NOMO-1 (cell line): ENCODE measurements at regions not wholly inside any gene's neighbourhood (a gene's known extent, or its start where the extent isn't known, plus 50 kb on each side); places are given as distances from the start of the nearest gene placed in this dataset.
A peak's percentile ranks its signal among the peaks of the same experiment; 100 is the strongest.

ENCODE experiments used
- DNase-seq, 2 experiments: peaks; one replicate each; lab custom pipeline; 2025; ENCODE audit not compliant: unreplicated experiment in 2 of 2; lab: John Stamatoyannopoulos, UW

DNA sequence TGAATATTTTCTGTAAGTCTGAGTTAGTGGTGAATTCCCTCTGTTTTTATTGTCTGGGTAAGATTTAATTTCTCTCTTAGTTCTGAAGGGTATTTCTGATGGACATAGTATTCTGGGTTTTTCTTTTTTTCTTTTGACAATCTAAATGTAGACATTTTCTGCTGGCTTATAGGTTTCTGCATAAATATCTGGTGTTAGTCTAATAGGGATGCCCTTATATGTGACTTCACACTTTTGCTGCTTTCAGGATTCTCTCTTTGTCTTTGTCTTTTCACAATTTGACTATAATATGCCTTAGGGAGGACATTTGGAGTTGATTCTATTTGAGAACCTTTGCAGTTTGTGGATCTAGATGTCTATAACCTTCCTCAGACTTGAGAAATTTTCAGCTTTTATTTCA is 667.2 kb downstream of the EPHA7 start:
- no peak for DNase-seq

DNA sequence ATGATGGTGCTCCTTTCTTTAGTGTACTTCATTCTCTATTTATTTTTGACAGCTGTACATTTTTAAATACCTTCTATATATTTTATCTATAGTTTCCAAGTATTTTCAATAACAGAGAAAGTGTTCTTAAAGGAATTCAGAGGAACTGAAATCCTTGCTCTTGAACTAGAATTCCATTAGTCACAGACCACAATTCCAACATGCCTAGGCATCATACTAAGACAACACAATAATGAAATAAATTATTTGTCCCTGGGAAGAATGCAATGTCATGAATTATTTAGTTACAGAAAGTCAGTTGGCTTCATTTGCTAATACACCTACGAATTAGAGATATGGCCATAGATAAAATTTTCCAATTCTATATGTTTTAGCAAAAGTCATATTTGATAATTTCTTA is 671.2 kb downstream of the EPHA7 start:
- no peak for DNase-seq

DNA sequence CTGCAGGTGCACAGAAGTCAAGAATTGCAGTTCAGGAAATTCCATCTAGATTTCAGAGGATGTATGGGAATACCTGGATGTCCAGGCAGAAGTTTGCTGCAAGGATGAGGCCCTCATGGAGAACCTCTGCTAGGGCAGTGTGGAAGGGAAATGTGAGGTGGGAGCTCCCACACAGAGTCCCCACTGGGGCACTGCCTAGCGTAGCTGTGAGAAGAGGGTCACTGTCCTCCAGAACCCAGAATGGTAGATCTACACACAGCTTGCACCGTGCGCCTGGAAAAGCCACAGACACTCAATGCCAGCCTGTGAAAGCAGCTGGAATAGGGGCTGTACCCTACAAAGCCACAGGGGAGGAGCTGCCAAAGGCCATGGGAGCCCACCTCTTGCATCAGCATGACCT is 681.4 kb downstream of the EPHA7 start:
- no peak for DNase-seq

DNA sequence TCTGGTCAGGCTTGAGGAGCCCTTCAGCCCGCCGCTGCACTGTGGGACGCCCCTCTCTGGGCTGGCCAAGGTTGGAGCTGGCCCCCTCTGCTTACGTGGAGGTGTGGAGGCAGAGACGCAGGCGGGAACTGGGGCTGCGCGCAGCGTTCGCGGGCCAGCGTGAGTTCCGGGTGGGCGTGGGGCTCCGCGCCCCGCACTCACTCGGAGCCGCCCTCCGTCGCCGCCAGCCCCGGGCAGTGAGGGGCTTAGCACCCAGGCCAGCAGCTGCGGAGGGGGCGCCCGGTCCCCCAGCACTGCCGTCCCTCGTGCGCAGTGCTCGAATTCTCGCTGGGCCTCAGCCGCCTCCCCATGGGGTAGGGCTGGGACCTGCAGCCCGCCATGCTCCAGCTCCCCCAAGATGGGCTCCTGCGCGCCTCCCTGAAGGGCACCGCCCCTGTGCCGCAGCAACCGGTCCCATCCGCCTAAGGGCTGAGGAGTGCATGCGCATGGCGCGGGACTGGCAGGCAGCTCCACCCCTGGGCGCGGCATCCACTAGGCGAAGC is 695.9 kb downstream of the EPHA7 start:
- no peak for DNase-seq

DNA sequence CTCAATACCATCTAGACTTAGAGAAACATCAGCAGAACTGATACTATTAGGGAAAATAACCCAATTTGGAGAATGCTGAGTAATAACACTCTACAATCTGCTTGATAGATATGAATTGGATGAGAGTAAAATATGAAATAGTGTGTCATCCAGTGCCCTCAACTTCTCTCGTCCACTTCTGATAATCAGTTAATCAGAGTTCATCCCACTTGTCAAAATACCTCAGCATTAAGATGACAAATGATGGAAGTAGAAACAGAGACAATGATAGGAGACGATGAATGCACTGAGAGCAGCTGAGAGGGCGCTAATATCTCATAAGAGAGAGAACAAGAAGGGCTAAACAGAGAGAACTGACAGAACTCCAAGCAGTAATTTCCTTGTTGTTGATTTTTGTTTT is 699.6 kb downstream of the EPHA7 start:
- DNase-seq, result no peak

DNA sequence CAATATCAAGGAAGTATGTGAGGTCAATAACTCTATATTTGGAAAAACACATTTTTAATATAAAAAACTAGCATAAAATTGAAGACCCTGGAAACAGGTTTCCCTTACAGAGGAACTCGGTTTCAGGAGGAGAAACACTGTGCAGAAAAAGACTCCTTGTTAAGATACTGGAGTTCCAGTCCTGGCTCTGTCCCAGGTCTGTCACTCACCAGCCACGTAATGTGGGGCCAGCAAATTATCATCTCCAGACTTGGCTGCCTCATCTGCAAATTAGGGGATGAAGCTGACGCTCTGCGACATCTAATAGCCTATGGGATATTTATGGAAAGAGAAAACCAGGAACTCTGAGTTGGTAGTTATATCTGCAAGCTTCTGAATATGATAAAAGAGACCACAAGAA is 702.7 kb downstream of the EPHA7 start:
- no peak for DNase-seq

DNA sequence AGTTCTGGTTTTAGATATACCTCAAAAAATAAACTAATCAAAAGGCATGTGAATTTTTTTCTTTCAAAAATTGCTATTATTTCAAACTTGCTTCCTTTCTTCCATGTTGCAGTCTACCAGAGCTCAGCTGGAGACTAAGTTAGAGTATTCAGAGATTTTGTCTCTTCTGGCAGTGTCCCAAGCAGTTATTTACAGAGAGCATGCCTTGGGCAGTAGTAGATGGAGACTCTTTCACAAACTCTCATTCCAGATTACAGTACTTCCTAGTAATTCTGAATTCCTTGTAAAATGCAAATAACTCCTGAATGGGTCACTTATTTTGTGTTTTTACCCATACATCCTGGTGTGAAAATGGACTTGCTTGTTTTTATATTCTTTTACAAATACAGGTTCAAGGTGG is 703.4 kb downstream of the EPHA7 start:
- no peak for DNase-seq

DNA sequence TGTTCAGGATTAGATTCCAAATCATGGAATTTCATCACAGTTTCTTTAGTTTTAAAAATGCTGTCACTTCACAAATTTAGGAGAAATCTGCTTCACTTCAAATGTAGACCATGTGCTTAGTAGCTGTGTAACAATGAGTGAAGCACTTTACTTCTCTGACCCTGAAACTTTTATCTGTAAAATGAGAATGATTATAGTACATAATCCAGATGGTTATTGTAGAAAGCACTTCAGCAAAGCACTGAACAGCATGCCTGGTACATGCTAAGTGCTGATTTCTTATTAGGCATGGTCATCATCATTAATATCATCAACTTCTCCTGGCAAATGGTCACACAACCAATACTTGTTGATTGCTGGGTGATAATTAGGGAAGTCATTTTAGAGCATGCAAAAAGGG is 705.0 kb downstream of the EPHA7 start:
- DNase-seq, result no peak

DNA sequence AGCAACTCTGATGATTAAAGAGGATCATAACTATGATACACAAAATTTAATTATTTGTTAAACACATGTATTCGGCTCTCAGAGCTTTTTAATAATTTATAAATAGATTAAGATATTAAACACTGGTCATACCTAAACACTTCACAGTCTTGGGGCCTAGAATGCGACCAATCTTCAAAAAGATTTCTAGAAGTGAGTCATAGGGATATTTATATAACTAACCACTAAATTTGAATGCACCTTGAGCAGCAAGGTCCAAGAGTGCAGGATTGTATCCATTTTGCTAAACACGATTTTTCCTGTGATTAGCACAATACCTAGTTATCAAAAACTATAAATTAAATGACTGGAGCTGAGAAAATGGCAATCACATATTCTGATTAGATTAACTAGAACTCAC is 709.3 kb downstream of the EPHA7 start:
- no peak for DNase-seq

DNA sequence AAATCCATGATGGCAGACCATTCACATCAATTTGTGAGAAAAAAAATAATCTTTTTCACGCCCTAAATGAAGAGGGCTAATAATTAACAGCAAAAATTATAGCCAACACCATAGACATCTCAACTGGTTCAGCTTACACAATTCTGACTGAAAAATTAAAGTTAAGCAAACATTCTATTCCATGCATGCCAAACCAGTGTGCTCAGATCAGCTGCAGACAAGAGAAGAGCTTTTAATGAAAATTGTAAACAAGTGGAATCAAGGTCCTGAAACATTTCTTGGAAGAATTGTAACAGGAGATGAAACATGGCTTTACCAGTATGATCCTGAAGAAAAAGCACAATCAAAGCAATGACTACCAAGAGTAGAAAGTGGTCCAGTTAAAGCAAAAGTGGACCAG is 710.4 kb downstream of the EPHA7 start:
- DNase-seq, result no peak

DNA sequence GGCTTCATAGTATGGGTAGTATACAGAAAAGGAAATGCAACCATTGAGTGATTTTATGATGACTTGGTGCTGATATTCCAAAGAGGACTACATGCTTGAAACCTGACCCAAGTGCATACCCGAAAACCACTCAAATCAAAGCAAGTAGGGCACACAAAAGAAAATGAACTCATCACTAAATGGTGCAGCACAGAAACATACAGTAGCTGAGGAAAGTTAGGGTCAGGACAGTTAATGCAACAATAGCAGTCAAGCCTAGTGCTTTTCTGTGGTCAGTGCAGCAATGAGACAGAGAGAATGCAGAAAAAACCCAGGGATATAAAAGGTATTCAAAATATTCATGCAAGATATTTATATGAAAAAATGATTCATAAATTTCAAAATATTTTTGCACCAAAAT is 711.1 kb downstream of the EPHA7 start:
- DNase-seq, result no peak

DNA sequence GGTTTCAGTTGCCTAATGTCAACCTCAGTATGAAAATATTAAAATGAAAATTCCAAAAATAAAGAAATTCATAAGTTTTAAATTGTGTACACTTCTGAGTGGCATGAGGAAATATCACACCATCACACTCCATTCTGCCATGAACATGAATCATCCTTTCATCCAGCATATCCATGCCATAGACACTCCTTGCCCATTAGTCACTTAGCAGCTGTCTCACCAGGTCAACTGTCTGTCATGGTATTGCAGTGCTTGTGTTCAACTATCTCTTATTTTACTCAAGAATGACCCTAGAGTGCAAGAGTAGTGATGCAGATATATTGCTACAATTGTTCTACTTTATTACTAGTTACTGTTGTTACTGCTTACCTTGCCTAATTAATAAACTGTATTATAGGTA is 712.4 kb downstream of the EPHA7 start:
- DNase-seq, result no peak

DNA sequence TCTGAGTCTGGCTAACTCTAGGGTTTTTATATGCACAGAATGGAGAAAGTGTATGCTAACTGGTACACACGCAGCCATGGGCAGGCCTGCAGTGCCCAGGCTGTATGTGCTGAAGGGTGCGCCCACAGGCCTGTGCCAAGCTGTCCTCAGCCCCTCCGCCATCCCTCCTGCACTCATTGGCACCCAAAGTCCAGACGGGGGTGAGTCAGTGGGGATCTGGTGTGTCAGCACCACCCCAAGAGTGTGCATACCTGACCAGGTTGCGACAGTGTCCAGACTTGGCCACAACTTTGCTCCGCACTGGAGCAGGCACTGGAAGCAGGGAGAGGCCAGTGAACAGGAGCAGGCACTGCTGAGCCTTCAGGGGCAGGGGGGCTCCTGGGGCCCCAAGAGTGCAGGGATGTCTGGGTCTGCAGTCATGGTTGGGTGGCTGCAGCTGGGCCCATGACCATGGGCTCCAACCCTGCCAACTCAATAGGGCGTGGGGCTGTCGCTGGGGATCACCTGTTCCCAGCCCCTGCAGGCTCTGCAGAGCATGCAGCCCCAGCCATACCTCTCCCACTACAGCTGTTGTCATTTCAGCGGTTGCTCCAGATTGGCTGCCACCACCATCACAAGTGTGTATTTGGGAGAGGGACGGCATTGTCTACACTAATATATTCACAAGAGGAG is 717.8 kb downstream of the EPHA7 start:
- DNase-seq, result no peak

DNA sequence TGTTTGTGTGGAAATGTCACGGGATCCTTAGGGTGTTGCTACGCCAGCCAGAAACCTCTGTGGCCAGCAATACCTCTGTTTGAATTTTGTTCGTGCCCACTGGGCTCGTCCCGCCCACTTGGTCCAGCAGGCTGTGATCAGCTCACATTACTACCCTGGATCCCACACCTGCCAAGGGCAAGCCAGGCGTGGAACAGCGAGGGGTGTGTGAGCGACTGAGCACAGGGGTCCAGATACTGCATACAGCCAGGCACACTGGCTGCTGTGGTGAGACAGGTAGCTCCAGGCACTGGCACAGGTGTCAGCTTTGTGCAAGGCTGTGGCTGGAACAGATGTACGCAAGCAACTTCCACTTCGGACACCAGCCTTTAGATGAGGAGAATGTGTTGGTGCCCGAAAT is 718.9 kb downstream of the EPHA7 start:
- no peak for DNase-seq

DNA sequence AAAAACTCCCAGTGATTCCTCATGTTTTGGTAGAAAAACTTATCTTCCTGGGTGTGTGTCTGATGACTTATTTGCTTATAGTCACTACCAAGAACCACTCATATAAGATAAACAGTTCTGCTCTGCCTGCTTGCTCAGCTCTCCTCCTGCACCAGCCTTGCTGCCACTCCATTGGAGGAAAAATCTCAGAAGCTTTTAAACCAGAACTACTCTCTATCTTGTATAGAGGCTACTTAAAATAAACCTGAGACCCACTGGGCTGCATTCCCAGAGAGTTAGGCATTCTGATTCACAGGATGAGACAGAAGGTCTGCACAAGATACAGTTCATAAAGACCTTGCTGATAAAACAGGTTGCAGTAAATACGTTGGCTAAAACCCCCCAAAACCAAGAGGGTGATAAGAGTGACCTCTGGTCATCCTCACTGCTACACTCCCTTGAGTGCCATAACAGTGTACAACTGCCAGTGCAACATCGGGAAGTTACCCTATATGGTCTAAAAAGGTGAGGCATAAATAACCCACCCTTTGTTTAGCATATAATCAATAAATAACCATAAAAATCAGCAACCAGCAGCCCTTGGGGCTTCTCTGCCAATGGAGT is 728.3 kb downstream of the EPHA7 start:
- DNase-seq, result no peak

DNA sequence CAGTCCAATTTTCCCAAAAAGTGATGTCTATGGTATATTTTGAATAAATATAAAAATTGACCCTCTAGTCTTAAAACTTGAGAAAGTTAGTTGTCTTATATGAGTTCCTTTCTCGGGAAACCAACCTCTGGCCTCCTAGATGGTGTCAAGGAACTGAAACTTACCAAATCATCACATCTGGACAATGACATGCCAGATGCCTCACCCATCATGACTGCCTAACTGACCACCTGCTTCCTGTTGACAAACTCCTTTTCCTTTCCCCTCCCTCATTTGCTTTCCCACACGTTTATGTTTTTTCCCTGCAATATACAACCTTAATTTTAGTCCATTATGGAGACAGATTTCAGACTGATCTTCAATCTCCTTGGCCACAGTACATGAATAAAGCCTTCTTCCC is 731.0 kb downstream of the EPHA7 start:
- DNase-seq, result peak; percentile 43 to 82

DNA sequence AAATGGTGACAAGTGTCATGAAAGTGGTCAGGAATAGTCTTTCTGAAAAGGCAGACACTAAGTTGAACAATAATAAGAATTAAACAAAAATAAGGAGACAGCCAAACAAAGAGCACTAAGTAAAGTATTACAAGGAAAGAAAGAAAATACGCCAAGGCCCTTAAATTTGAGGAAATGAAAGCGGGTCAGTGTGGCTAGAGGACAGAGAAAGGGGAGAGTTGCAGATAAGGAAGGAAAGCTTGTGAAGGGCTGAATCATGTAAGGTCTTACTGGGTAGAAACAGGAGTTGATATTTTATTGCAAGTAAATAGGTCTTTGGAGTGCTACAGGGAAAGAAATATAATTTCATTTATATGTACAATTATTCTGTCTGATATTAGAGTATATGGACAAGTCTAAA is 732.1 kb downstream of the EPHA7 start:
- peak; percentile 68 to 91 for DNase-seq

DNA sequence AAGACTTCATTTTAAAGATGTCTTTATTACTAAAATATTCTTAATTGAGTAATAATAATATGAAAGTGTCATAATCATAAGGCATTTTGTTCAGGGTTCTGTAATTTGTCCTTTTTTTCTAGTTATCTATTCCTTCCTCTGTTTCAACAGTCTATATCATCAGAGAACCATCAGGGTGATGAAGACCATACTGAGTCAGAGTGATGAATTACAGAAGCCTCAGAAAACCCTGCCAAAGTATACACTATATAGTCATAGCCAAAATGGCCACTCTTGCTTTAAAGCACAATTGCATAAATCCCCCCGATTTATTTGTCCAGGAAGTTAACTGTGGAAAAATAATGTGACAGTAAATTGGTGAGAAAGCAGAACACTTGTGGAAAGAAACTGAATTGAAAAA is 735.0 kb downstream of the EPHA7 start:
- DNase-seq, result no peak

DNA sequence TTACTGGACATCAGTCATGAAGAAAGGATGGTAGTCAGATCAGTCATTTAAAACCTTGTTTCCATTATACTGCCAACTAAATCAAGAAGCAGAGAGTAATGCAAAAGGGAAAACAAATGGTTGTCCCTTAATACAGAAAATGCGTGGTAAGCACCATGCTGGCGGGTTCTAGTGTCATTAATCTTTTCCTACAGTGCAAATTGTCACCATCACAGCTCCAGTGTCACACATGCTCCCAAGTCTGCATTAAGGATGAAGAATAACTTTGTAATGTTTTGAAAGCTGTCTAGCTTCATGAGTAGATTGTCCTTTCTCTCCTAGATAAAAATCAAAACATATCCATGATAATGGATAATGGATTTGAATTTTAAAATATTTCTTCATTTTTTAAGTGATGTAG is 735.6 kb downstream of the EPHA7 start:
- DNase-seq, result no peak

DNA sequence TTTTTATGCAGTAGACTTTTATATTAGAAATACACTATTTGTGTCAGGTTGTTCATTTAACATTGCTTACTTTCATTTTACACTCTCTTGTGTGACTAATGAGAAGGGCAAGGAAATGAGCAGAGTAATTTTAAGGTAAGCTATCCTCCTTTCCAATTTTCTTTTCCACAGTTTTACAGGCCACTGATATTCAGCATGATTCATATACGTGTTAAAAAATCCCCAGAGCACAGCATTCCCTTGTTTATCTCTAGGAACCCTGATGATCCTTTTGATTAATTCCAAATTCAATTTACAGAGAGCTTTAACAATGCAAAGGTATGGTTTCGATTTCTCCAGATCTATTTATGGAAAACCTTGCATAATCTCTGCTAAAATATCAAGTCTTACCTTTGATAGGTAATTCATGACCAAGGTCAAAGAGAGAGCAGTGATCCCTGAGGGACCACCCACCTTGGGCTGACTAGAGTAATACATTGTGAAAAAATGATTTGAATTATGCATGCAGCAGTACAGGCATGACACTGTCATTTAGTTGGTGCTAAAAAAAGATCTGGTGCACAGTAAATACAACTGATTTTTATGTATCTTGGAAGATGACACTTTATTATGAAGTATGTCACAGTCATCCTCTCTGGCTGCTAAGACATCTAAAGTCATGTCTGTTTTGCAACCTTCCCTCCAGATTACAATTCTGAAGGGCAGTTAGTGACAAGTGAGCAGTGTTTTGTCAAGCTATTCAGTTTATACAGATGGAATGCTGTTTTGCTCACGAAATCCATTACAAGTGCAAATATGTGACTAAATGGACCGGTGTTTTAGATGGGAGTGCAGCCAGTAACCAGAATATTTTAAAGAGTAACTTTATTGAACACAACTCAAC is 736.6 kb downstream of the EPHA7 start:
- no peak for DNase-seq

DNA sequence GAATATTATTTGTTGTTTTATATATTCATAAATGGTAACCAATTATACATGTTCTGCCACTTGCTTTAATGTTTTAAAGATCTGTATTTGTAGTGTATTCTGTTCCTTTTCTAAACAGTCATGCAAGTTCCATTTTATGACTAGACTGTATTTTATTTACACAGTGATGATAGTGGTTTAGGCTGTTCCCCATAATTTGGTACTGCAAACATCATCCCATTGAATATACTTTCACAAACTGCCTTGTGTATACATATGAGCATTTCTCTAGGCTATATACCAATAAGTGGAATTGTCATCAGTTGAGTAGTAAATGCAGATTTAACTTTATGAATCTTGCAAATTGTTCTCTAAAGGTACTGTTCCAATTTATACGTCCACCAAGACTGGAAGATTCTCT is 738.0 kb downstream of the EPHA7 start:
- DNase-seq, result no peak

DNA sequence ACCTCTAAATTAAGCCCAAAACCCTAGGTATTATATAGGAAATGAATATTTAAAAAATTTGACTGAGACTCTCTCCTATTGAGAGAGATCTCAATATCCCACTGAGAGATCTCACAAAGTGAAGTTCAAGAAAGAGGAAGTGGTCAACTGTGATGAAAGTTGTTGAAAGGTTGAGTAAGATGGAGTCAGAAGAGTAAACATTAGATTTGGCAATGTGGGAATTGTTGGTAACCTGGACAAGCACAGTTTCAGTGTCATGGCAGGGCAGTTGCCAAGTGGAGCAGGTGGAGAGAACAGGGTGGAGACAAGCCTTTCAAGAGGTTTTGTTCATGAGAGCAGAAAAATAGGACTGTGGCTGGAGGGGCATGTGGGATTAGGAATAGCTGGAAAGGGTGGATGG is 747.9 kb downstream of the EPHA7 start:
- peak; percentile 42 to 74 for DNase-seq
